Globus pallidus (tissue), 1 donor: ENCODE measurements at regions not wholly inside any gene's neighbourhood (a gene's known extent, or its start where the extent isn't known, plus 50 kb on each side); places are given as distances from the start of the nearest gene placed in this dataset.

ENCODE experiments used
- DNase-seq: peaks from one replicate; pipeline ENCODE4 v3.0.0-alpha.2; 2015; ENCODE audit warnings: low spot score

DNA sequence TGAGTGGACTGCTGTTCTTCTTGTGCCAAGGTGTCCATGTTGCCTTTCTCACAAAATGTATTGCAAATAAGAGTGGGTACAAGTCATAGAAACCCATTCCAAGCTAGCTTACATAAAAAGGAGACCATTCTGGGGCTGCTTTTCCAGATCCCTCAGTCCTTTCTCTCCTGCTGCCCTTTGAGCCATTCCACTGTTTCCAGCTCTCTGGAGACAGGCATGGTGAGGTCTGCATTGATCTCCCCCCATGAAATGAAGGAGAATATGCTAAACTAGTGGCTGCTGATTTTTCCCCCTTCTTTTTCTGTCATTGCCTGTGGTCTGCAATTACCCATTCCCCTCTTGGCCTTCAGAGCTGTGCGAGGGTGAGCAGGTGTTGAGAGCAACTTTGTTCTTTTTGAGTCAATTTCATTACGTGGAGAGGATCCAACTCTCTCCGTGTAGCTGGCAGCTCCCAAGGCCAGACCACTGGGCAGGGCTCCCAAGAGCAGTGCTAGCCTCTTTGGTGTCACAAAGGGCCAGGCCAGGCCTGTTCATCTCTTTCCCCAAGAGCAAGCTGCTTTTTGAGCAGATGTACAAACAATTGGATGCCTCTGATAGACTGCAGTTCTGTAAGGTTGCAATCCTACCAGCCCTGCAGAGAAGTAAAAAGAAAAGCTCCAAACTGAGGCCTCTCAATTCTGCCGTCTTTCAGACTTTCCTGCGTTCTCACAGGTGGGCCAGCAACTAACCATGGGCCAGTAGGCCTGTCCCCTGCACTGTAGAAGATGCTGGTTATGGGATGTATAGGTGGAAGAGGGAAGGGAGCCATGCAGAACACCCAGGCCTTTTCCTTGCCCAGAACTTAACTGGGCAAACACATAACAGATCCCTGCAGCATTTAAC is 96.1 kb upstream of the ARMC2 start:
- DNase-seq, result peak; percentile 16

DNA sequence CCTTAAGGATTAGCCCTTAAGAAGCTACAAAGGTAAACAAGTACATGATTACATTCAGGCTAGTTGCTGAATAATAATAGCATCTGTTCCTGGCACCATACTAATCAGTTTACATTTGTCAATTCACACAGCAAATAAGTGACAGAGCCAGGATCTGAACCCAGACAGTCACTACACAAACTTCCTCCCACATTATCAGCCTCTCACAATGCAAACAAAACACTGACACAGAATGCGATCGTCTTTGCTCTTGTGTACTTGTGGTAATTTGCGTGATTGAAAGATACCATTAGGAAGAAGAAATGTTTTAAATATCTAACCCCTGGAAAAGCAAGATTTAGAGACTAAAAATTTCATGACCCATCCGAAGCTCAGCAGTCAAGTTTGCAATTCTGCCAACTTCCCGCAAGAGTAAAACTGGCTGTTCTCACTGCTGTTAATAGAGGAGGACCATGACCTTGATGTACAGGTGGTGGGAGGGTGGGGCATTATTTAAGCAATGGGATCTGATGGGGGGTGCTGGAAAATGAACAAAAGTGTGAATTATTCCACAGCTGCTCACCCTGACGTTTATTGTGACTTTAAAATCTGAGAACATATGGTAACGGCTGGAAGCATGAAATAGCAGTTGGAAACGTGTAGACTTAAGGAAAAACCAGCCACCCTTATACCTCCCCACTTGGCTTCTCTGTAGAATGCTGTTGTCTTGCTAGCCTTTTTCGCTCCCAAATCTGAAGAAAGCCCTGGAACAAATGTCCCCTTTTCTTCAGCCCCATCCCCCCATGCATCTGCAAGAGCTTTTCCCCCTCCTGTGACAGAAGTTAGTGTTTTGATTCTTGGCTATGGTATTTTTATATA is 95.3 kb upstream of the ARMC2 start:
- DNase-seq, result no peak

DNA sequence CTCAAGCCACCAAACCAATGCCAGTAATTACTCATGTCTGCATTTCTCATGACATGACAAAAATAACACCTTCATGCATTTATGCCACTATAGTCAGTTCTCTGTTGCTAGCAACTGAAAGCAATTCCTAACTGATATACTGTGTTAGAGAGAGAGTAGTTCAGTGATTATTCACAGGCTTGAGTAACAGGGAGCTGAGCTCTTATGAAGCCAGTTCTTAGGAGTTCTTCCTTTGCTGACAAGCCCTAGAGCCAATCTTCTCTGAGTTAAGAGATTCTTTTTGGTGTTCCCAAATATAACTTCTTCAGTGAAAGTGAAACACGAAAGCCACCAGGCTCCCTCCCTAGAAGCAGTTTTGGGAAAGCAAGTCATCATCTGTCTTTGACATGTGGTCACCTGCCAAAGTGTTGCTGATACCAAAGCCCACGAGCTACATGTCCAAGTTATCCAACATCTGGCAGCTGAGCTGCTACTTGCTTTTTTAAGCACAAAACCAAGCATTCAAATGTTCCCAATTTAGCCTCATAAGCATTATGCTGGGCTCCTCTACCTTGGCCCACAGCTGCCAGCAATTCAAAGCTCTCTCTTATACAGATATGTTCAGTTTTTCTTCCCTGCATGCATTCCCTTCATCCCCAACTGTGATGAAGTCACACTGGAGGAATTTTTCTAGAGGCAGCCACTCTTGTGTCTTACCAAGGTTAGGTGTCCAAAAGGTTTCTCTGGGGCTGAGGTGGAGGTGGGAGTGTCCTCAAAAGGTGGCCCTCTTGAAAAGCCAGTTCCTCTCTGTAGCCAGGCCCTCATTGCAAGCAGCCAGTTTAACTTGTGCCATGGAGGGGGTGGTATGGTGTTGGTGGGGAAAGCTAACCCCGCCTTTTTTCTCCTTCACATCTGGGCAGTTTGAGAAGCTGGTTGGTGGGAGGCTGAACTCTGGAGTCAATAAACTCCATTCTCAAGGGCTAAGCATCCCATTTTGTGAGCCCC is 92.7 kb upstream of the ARMC2 start:
- DNase-seq, result no peak

DNA sequence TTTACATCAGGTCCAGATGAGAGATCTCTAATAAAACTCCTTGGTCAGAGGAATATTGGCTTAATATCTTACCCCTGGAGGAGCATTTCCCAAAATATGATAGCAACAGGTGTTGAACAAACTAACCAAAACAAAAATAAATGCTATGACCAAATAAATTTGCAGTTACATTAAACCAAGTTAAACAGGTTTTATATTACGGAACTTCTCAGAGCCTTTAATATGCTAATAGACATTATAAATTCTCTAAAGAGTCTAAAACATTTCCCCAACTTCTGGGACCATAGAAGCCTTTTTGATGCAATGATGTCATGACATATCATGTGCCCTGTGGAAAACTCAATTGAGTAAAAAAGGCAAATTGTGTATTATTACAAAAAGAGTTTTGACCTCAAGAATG is 90.9 kb upstream of the ARMC2 start:
- no peak for DNase-seq

DNA sequence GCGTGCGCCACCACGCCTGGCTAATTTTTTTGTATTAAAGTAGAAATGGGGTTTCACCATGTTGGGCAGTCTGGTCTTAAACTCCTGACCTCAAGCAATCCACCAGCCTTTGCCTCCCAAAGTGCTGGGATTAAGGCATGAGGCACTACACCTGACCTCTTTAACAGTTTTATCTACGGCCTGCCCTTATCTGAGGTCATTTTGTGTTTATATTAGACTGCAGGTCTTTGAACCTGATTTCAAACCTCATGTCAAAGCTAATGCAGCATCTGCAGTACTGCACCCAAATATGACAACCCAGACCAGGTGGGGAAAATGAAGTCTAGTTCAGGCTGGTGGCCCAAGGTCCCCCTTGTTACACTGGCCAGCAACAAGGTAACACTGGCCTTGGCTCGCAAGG is 89.3 kb upstream of the ARMC2 start:
- no peak for DNase-seq

DNA sequence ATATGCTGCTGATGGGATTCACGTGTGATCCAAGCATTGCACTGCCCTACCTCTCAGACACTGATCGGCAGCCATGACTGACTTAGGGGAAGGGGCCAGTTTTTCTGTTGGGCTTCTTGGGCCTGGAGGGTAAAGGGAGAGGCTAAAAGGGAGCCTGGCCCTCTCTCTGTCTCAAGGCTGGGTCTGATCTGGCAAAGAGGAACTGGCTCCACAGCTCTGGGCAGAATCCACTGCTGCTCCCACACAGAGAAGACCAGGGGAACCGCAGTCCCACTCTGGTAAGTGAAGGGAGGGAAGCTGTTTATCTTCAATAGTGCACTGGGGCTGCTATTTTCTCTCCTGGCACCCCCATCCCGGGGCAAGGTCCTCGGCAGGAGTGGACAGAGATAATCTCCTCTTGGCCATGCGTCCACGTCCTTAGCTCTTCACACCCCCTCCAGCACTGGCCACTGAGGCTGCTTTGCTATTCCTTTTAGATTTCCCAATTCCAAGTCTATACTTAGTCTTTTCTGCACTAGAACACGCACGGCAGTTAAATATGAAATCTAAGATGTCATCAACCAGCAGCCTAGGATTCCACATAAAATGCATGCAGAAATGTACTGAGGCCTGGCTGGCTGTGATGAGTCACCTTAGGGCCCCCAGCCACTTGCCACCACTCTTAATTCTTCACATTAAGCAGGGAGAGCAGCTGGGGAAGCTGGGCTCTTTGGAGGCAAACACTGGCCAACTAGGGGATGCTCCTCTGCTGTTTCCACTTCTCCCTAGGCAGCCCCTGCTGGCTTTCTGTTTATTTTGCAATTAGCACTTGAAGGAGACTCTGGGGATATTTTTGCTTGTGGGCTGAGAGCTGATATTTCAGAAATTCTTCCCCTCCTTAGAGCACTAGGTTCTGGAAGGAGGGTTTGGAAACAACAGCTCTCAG is 87.8 kb upstream of the ARMC2 start:
- DNase-seq, result no peak

DNA sequence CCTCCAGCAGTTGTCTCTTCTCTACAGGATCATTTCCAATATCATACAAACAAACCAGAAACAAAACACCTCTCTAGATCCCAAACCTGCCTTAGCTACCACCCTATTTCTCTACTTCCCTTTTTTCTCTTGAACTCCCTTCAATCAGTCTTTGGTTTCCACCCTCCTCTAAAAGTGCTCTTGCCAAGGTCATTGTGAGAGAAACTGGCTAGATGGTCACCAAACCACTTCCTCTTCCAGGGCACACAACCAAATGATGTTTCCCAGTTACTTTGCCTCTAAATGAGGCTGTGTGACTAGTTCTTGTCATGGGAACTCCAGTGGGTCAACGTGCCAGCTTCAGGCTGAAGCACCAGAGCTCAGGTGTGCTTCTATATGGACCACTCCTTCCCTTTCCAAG is 85.8 kb upstream of the ARMC2 start:
- no peak for DNase-seq

DNA sequence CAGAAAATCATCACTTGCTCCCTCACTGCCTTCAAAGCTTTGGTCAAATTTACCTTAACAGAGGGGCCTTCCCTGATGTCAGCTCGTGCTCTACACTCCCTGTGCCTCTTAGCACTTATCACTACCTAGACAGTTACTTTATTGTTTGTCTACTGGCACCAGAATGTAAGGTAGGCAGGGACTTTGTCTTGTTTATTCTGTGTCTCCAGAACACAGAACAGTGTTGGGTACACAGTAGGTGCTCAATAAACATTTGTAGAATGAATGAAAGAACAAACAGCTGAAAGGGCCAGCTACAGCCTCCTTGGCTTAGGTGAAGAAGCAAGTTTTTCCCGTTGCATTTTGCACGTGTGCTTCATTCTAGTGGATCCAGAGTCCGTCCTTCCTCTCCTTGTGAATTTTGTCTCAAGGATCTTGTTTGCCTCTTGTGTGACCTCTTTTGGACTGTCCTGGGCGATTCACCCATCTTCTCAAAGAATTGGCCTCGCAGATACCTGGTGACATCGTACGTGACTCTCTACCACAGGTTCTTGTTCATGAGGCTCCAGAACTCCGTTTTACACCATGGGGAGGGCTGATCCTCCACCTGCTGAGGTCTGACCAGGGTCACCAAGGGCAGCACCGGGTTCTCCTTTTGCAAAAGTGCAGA is 84.2 kb upstream of the ARMC2 start:
- no peak for DNase-seq

DNA sequence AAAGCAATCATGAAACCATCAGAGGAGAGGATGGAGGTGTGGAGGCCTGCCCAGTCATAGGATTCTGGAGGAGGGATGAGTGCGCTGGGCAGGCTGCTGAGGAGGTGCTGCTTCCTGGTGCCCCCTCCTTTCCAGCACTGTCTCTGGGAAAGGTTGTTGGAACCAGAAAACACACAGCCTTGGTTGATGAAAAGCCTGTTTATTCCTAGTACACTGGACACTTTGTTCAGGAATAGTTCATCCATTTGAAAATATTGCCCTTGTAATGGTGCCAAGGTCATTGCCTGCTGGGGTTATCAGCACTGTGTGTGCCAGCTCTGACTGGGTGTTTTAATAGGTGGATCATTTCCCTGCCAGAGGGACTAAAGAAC is 83.7 kb upstream of the ARMC2 start:
- DNase-seq, result peak; percentile 81

DNA sequence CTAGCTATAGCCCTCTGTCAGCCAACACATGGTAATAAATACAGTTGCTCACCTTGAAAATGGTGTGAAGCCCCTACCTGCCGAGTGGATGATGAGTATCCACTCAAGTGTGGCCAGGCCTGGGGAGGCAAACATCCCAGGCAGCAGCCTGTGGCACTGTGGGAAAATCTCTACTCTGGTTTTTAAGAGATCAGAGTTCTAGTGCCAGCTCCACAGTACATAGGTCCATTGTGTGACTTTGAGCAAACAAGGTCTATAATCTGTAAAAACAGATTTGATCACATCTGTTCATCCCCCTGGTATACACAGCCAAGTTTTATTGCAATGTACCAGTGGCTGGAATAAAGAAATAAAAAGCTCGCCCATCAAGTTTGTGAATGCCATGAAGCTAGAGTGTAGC is 82.7 kb upstream of the ARMC2 start:
- DNase-seq, result no peak

DNA sequence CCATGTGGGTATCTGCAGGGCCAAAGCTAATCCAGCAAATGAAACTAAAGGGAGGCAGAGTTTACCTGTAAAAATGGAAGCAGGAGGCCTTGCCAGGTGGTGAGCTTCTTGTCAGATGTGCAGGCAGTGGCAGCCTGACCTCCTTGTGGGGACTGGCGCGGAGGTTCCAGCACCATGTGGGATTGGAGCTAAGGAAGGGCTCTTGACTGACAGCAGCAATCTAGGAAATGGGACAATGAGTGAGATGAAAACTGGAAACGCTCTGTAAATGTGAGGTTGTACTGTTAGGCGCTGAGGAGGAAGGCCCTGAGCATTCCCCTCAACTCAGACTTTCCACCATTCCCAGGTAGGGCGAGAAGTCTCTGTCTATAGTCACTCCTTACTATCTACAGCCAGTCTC is 81.8 kb upstream of the ARMC2 start:
- no peak for DNase-seq

DNA sequence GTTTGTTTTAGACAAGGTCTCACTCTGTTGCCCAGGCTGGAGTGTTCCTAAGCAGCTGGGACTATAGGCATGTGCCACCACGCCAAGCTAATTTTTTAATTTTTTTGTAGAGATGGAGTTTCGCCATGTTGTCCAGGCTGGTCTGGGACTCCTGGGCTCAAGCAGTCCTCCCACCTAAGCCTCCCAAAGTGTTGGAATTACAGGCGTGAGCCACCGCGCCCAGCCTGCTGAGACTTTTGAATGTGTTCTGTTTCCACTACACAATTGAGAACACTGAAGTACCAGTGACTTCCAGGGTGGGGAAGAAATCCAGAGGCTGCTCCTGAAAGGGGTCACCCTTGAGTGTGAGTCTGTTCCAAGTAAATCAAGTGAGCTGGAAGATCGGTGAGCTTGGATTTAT is 81.3 kb upstream of the ARMC2 start:
- no peak for DNase-seq

DNA sequence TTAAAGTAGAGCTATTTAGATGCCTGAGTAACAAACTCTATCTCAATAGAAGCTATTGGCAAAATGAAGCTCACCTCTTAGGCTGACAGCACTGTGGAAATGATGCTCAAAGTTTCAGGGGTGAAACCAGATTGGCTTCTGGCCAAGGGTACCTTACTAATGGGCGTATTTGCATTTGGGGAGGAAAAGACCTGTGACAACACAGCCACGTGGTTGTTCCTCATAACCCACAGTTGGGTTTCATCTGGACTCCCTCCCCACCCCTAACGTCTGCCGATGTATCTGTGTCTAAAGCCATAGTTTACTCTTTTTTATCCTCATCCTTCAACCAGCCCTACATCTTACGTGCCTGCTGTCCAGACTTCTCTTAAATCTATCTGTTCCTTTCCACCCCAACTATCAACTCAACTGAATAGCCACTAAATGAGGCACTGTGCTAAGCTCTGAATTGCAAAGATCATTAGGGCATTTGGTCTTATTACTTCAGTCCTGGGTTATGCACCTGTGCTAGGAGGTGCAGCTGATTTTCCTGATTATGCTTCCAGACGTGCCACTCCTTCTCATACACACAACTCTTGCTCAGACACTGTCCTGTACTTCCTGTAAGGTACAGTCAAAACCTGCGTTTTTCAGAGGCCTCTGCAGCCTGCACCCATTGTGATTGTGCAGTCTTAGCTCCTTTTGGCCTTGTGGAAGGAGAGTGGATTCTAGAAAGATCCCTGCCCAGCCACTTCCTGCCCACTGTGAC is 80.6 kb upstream of the ARMC2 start:
- DNase-seq, result no peak

DNA sequence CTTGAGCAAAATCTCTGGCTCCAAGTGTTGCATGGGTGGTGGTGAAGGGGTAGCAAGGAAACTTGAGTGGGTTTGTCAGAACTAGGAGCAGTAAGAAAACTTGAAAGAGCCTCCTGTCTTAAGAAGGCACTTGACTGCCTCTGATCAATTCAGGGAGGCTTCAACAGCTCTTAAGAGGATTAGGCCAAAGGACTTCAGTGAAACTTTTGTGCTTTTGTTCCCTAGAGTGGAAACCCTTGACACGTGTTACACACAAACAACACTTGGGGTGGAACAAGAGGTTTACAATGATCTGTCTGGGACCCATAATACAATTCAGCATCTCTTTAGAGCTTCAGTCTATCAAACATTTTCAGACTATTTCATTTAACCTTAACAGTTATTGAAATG is 80.1 kb upstream of the ARMC2 start:
- DNase-seq, result no peak

DNA sequence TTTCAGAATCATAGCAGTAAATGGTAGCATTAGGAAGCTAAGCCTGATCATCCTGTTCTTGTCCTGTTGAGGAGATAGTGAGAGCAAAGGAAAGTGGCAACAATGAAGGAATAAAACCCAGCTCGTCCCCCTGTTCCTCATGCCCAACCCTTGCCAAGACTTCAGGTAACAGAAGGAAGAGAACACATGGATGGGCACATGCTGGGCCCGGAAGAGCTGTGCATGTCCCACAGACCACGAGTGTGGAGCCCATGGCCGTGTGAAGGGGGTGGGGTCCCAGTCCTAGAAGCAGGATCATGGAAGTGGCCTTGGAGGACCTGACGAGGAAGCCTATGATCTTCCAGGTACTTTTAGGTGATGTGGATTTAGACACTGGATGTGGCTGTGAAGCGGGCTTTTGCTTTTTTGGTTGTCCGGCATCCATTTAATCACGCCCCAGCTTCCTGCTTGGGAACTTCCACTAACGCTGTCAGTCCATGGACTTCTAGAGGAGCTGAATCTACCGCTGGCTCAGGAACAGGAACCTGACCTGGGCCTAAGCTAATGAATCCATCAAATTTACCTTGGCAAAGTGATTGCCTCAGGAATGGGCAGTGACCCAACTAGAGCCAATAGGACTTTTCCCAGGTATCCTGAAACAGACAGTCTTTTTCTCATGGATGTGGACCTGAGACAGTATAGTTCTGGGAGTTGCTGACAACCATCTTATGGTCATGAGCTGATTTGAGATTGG is 79.3 kb upstream of the ARMC2 start:
- no peak for DNase-seq

DNA sequence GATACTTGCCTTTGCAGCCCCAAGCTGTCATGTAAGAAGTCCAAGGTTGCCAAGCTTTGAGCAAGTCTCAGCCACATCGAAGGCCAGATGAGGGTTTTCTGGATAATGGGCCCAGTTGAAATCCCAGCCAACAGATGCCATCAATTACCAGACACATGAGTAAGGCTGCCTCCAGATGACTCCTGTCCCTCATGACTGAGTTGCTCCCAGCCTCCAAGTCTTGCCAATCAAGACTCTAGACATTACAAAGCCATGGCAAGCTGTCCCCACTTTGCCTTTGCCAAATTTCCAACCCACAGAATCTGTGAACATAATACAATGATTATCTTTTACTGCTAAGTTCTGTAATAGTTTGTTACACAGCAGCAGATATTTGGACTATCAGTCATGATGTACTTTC is 76.8 kb upstream of the ARMC2 start:
- no peak for DNase-seq

DNA sequence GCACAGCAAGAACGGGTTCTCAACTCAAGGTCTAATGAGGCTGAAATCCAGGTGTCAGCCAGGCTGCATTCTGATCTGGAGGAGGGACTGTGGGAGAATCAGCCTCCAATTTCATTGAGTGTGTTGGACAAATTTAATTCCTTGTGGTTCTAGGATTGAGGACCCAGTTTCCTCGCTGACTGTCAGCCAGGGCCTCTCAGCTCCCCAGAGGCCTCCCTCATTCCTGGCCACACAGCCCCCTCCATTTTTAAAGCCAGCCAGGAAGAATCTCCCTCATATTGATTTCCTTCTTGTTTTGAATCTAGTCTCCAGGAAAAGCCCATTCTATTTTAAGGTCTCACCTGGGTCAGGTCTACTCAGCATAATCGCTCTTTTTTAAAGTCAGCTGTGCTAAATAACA is 73.7 kb upstream of the ARMC2 start:
- DNase-seq, result no peak

DNA sequence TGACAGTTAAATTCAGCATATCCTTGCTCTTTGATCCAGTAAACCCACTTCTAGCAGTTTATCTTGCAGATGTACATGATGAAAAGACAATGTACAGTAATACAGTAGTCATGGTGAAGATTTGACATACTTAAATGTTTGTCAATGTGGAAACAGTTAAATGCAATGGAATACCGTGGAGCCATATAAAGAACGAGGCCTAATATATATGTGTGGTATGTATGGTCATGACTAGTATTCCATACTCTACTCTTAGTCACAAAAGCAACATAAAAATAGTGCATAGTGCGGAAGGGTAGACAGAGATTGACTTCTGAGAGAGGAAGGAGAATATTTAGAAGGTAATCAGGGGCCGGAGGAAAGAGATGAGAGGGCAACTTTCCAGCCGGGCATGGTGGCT is 70.7 kb upstream of the ARMC2 start:
- DNase-seq, result no peak
